HepG2 (cell line): ENCODE measurements at regions not wholly inside any gene's neighbourhood (a gene's known extent, or its start where the extent isn't known, plus 50 kb on each side); places are given as distances from the start of the nearest gene placed in this dataset.

ENCODE experiments used
- ATAC-seq: fragments of 200-7000 bp; cut with Tn5 transposase; 3 replicates; pipeline ENCODE4 v1.9.1; 2020; ENCODE audit warnings: mild to moderate bottlenecking, moderate library complexity
- BruUV-seq: library from RNA; stranded (reverse); fragments of 400-500 nt; replicated peaks from 2 replicates; lab custom pipeline; 2021; lab: Mats Ljungman, UMichigan
- CTCF ChIA-PET: fragments of 300-600 bp; formaldehyde crosslinking; extraction: SDS; loops from one replicate; lab custom pipeline; 2021; ENCODE audit warnings: low total read pairs, inconsistent platforms, low intra/inter-chr PET ratio; lab: Yijun Ruan, JAX
- POLR2A ChIA-PET: fragments of 350-600 bp; sonication (Branson Sonifier 250); formaldehyde crosslinking; loops from one replicate; lab custom pipeline; 2020; ENCODE audit warnings: antibody characterized with exemption, inconsistent platforms; lab: Yijun Ruan, JAX
- DNase-seq: peaks from one replicate; pipeline ENCODE4 v3.0.0-alpha.2; 2015; ENCODE audit warnings: low spot score
- FAIRE-seq: peaks from 3 replicates; lab custom pipeline; 2011; peaks lifted over from hg19 to GRCh38; lab: Jason Lieb, UNC
- H2AFZ ChIP-seq: one replicate; pipeline ENCODE4 v1.6.1; 2011; ENCODE audit warnings: low read length, inconsistent platforms
- H3K27ac ChIP-seq: fragments of 300-600 bp; 3 replicates; pipeline ENCODE4 v1.8.0; 2011; ENCODE audit warnings: mixed run types, mild to moderate bottlenecking, mixed read lengths, low read length, inconsistent platforms; ENCODE audit not compliant: insufficient read depth; ENCODE audit errors: extremely low read length
- H3K27me3 ChIP-seq, 2 experiments: fragments of 200-600 bp in 1 of 2; 2 replicates in 1 of 2; 3 replicates in 1 of 2; pipeline versions ENCODE4 v1.6.0 to v1.8.0; 2011; ENCODE audit warnings: low read length in 2 of 2, mild to moderate bottlenecking in 2 of 2, moderate library complexity in 2 of 2, inconsistent platforms in 1 of 2; ENCODE audit not compliant: insufficient read depth in 2 of 2, control insufficient read depth in 1 of 2
- H3K36me3 ChIP-seq, 2 experiments: fragments of 200-600 bp in 1 of 2; replicated peaks in 1 of 2; 2 replicates in 1 of 2; 3 replicates in 1 of 2; pipeline versions ENCODE4 v1.5.1 to v1.8.0; 2011; ENCODE audit warnings: low read length in 2 of 2, inconsistent platforms in 1 of 2; ENCODE audit not compliant: insufficient read depth in 2 of 2, control insufficient read depth in 1 of 2
- H3K4me1 ChIP-seq: 2 replicates; pipeline ENCODE4 v1.5.1; 2012; ENCODE audit warnings: low read length, inconsistent platforms; ENCODE audit not compliant: insufficient read depth
- H3K4me2 ChIP-seq: 2 replicates; pipeline ENCODE4 v1.6.0; 2011; ENCODE audit warnings: low read depth, low read length, inconsistent platforms
- H3K4me3 ChIP-seq, 3 experiments: fragments of 200-600 bp in 1 of 3; sonication (generic), shearing (Covaris generic) in 1 of 3; replicated peaks in 1 of 3; 2 replicates each; pipeline ENCODE4 v1.5.1; 2011 to 2016; ENCODE audit warnings: low read length in 3 of 3, inconsistent platforms in 2 of 3, low read depth in 2 of 3, mild to moderate bottlenecking in 2 of 3, control low read depth in 1 of 3, mixed read lengths in 1 of 3; ENCODE audit not compliant: insufficient read depth in 1 of 3
- H3K79me2 ChIP-seq: one replicate; pipeline ENCODE4 v1.6.1; 2011; ENCODE audit warnings: low read length, inconsistent platforms; ENCODE audit not compliant: insufficient read depth
- H3K9ac ChIP-seq: 2 replicates; pipeline ENCODE4 v1.6.0; 2011; ENCODE audit warnings: mild to moderate bottlenecking, low read depth, low read length, inconsistent platforms; ENCODE audit not compliant: insufficient read depth
- H3K9me3 ChIP-seq: 2 replicates; pipeline ENCODE4 v1.5.1; 2012; ENCODE audit warnings: mild to moderate bottlenecking, low read length
- H4K20me1 ChIP-seq: 2 replicates; pipeline ENCODE4 v1.6.0; 2011; ENCODE audit warnings: inconsistent platforms, mild to moderate bottlenecking, low read length, moderate library complexity; ENCODE audit not compliant: insufficient read depth
- ADNP ChIP-seq: sonication (generic); formaldehyde crosslinking; IDR thresholded peaks from 2 replicates; pipeline ENCODE4 v1.4.0; 2020; ENCODE audit warnings: missing genetic modification reagents
- CBX5 ChIP-seq: sonication (generic); formaldehyde crosslinking; IDR thresholded peaks from 2 replicates; pipeline ENCODE4 v1.4.0; 2020; ENCODE audit warnings: missing genetic modification reagents, borderline replicate concordance
- E2F1 ChIP-seq: sonication (generic); formaldehyde crosslinking; IDR thresholded peaks from 2 replicates; pipeline ENCODE4 v1.5.0; 2020; ENCODE audit warnings: missing genetic modification reagents
- EED ChIP-seq: sonication (generic); formaldehyde crosslinking; IDR thresholded peaks from 2 replicates; pipeline ENCODE4 v1.5.0; 2020; ENCODE audit warnings: mild to moderate bottlenecking, missing genetic modification reagents
- ELK4 ChIP-seq: sonication (generic); formaldehyde crosslinking; IDR thresholded peaks from 2 replicates; pipeline ENCODE4 v1.9.0; 2021; ENCODE audit warnings: missing genetic modification reagents, borderline replicate concordance
- NFE2 ChIP-seq: sonication (generic); formaldehyde crosslinking; IDR thresholded peaks from 2 replicates; pipeline ENCODE4 v1.4.0; 2020; ENCODE audit warnings: missing genetic modification reagents
- PHF21A ChIP-seq: sonication (generic); formaldehyde crosslinking; IDR thresholded peaks from 2 replicates; pipeline ENCODE4 v1.5.0; 2020; ENCODE audit warnings: mild to moderate bottlenecking, missing genetic modification reagents
- POGK ChIP-seq: sonication (generic); formaldehyde crosslinking; conservative IDR thresholded peaks from 2 replicates; pipeline ENCODE4 v1.8.0; 2022; ENCODE audit warnings: mild to moderate bottlenecking, moderate library complexity, missing genetic modification reagents
- SMAD9 ChIP-seq: sonication (generic); formaldehyde crosslinking; IDR thresholded peaks from 2 replicates; pipeline ENCODE4 v1.5.1; 2020; ENCODE audit warnings: mild to moderate bottlenecking, missing genetic modification reagents
- SMC3 ChIP-seq: IDR thresholded peaks from 2 replicates; pipeline ENCODE4 v1.6.1; 2011; ENCODE audit warnings: low read length, improper control_type of control experiment
- SOX6 ChIP-seq, 2 experiments: fragments of 450-650 bp in 1 of 2; sonication (generic) in 1 of 2; formaldehyde crosslinking in 1 of 2; IDR thresholded peaks; 2 replicates each; pipeline versions ENCODE4 v1.4.0 to v1.6.1; 2017 to 2020; ENCODE audit warnings: antibody characterized with exemption in 1 of 2, mild to moderate bottlenecking in 1 of 2, missing genetic modification reagents in 1 of 2
- SP4 ChIP-seq: sonication (generic); formaldehyde crosslinking; IDR thresholded peaks from 2 replicates; pipeline ENCODE4 v1.8.1; 2023; ENCODE audit warnings: mild to moderate bottlenecking, missing genetic modification reagents
- ZMAT3 ChIP-seq: sonication (generic); formaldehyde crosslinking; conservative IDR thresholded peaks from 2 replicates; pipeline ENCODE4 v1.7.0; 2021; ENCODE audit warnings: missing genetic modification reagents
- ZNF333 ChIP-seq: sonication (generic); formaldehyde crosslinking; IDR thresholded peaks from 2 replicates; pipeline ENCODE4 v1.4.0; 2020; ENCODE audit warnings: mild to moderate bottlenecking, missing genetic modification reagents, borderline replicate concordance
- ZSCAN31 ChIP-seq: sonication (generic); formaldehyde crosslinking; IDR thresholded peaks from 2 replicates; pipeline ENCODE4 v1.5.0; 2020; ENCODE audit warnings: low read depth, mild to moderate bottlenecking, missing genetic modification reagents
- WGBS: methylation state at CpG from one replicate; pipeline ENCODE4 v1.1.6; 2017; ENCODE audit warnings: low lambda C conversion rate; 5-methylcytosine and 5-hydroxymethylcytosine counted together
- in situ Hi-C: cut with HindIII; loops from 2 replicates; pipeline ENCODE4 v1.10.0; 2017; ENCODE audit warnings: low pct_unique_long_range_greater_than_20kb; ENCODE audit not compliant: extremely low pct_ligation_motif_present
- intact Hi-C: fragments of 100-400 bp; cut with micrococcal nuclease; formaldehyde crosslinking; loops from one replicate; pipeline ENCODE4 v1.10.0; 2022; ENCODE audit not compliant: unreplicated experiment
- TF ChIP-seq, protein P1 (sequence below): sonication (generic); formaldehyde crosslinking; IDR thresholded peaks from 2 replicates; pipeline ENCODE4 v1.5.0; 2020; ENCODE audit warnings: missing genetic modification reagents

- ATAC-seq = no peak
- no peak for DNase-seq
- in situ Hi-C loops (no loop called here), intact Hi-C loops (no loop called here)
- Histone ChIP-seq H4K20me1 (no peaks in the 10 kb centered on the region), H3K4me1 (no peaks in the 10 kb centered on the region), H3K79me2 (no peaks in the 10 kb centered on the region), H2AFZ (no peak overlapping the region), H3K27ac (no peak overlapping the region), H3K27me3 (no peaks in the 10 kb centered on the region), H3K4me2 (no peak overlapping the region), H3K36me3 (no peaks in the 10 kb centered on the region), H3K9ac (no peak overlapping the region), H3K4me3 (no peak overlapping the region), H3K9me3 (no peaks in the 10 kb centered on the region)
- CTCF ChIA-PET = no interaction called here
- BruUV-seq = no TSS peak
- TF ChIP-seq E2F1 = no peak
- TF ChIP-seq ZNF333 (CRISPR knock-in tag) = no peak
- TF ChIP-seq SMC3 = no peak
- TF ChIP-seq SP4 (CRISPR knock-in tag) = no peak
- TF ChIP-seq, protein P1, sequence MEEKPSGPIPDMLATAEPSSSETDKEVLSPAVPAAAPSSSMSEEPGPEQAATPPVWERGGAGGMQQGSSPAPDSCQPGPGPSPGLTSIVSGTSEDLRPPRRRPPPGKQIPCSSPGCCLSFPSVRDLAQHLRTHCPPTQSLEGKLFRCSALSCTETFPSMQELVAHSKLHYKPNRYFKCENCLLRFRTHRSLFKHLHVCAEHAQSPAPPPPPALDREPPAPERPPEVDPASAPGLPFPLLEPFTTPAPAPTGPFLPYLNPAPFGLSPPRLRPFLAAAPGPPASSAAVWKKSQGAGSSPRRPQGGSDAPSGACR (CRISPR knock-in tag) = no peak
- no peak for TF ChIP-seq SOX6 (IDR thresholded peaks at IDR 0.05)
- no peak for TF ChIP-seq SOX6 (CRISPR knock-in tag; IDR thresholded peaks at IDR 0.05)
- no peak for TF ChIP-seq NFE2 (CRISPR knock-in tag)
- no peak for TF ChIP-seq ZMAT3 (CRISPR knock-in tag)
- no peak for FAIRE-seq
- WGBS = 5% methylated on average over 3 of the region's 3 CpGs
- POLR2A ChIA-PET = no interaction called here
Measured at GRCh38 chr6:54043360-54043759, 67.9 kb upstream of the MLIP start.

DNA sequence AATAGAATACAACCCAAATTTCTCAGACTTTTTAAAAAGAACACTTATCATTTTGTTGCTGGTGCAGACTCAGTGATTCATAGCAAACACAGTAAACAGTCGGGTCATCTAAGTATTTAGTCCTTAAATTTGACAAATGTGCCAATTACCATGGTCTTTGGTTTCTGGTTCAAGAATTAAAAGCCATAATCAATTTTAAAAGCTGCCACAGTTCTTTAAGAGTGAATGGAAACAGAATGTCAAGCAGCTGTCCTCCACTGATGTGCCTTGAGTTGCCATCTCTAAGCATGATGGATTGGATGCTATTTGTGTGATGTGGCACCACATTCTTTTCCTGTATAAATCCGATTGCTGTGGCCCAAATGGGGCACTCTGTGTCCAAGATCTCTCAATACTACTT, 67.2 kb upstream of the MLIP start:
- no TSS peak for BruUV-seq
- Histone ChIP-seq H3K36me3 (no peaks in the 10 kb centered on the region), H3K27me3 (no peaks in the 10 kb centered on the region), H3K9me3 (no peaks in the 10 kb centered on the region), H4K20me1 (no peaks in the 10 kb centered on the region), H3K27ac (no peak overlapping the region), H3K4me2 (no peak overlapping the region), H3K4me3 (no peak overlapping the region), H3K9ac (no peak overlapping the region), H2AFZ (no peak overlapping the region), H3K4me1 (no peaks in the 10 kb centered on the region), H3K79me2 (no peaks in the 10 kb centered on the region)
- WGBS = 16% methylated on average over 2 of the region's 2 CpGs
- ChIA-PET POLR2A (no interaction called here), CTCF (no interaction called here)
- intact Hi-C loops (no loop called here), in situ Hi-C loops (no loop called here)
- FAIRE-seq (no peak), DNase-seq (no peak), ATAC-seq (no peak)
- TF ChIP-seq ADNP (CRISPR knock-in tag) (no peak), ZSCAN31 (CRISPR knock-in tag) (no peak), ELK4 (no peak), CBX5 (no peak), POGK (CRISPR knock-in tag) (no peak), PHF21A (CRISPR knock-in tag) (no peak), EED (CRISPR knock-in tag) (no peak), SMAD9 (no peak)
